Smooth muscle cell (in vitro differentiated cells): ENCODE measurements at regions not wholly inside any gene's neighbourhood (a gene's known extent, or its start where the extent isn't known, plus 50 kb on each side); places are given as distances from the start of the nearest gene placed in this dataset.

Experiments
- DNase-seq: peaks from one replicate; lab custom pipeline; 2025; ENCODE audit not compliant: unreplicated experiment; lab: John Stamatoyannopoulos, UW
- H2AFZ ChIP-seq: fragments of 200-600 bp; sonication (generic); 2 replicates; pipeline ENCODE4 v1.6.0; 2016; ENCODE audit warnings: antibody characterized with exemption, low read depth, mild to moderate bottlenecking
- H3F3A ChIP-seq: fragments of 200-600 bp; sonication (generic); 2 replicates; pipeline ENCODE4 v1.6.0; 2017; ENCODE audit warnings: antibody characterized with exemption, low read depth
- H3K27ac ChIP-seq: fragments of 200-600 bp; sonication (generic); 2 replicates; pipeline ENCODE4 v1.5.1; 2016; ENCODE audit warnings: low read depth, mild to moderate bottlenecking
- H3K27me3 ChIP-seq: fragments of 200-600 bp; sonication (generic); 2 replicates; pipeline ENCODE4 v1.6.1; 2016; ENCODE audit warnings: low read depth, mild to moderate bottlenecking
- H3K36me3 ChIP-seq: fragments of 200-600 bp; sonication (generic); 2 replicates; pipeline ENCODE4 v1.5.1; 2016; ENCODE audit warnings: low read depth
- H3K4me1 ChIP-seq: fragments of 200-600 bp; sonication (generic); 2 replicates; pipeline ENCODE4 v1.5.1; 2016; ENCODE audit warnings: low read depth
- H3K4me2 ChIP-seq: fragments of 200-600 bp; sonication (generic); 2 replicates; pipeline ENCODE4 v1.6.0; 2016; ENCODE audit warnings: mild to moderate bottlenecking
- H3K4me3 ChIP-seq: fragments of 200-600 bp; sonication (generic); 2 replicates; pipeline ENCODE4 v1.5.1; 2016; ENCODE audit warnings: mild to moderate bottlenecking
- H3K79me2 ChIP-seq: fragments of 200-600 bp; sonication (generic); 2 replicates; pipeline ENCODE4 v1.6.0; 2016; ENCODE audit warnings: low read depth, mild to moderate bottlenecking
- H3K9ac ChIP-seq: fragments of 200-600 bp; sonication (generic); 2 replicates; pipeline ENCODE4 v1.6.0; 2016; ENCODE audit warnings: low read depth
- H3K9me3 ChIP-seq: fragments of 200-600 bp; sonication (generic); replicated peaks from 2 replicates; pipeline ENCODE4 v1.5.1; 2016; ENCODE audit warnings: low read depth
- H4K20me1 ChIP-seq: fragments of 200-600 bp; sonication (generic); 2 replicates; pipeline ENCODE4 v1.6.0; 2016; ENCODE audit warnings: low read depth
- WGBS: methylation state at CpG from one replicate; pipeline ENCODE4 v1.1.7; 2016; ENCODE audit warnings: low lambda C conversion rate; 5-methylcytosine and 5-hydroxymethylcytosine counted together
- TF ChIP-seq, protein P1 (sequence below): fragments of 200-600 bp; sonication (generic); IDR thresholded peaks from 2 replicates; pipeline ENCODE4 v1.5.1; 2017; ENCODE audit warnings: borderline replicate concordance, mild to moderate bottlenecking, antibody characterized with exemption; ENCODE audit not compliant: insufficient read depth, poor library complexity, severe bottlenecking

DNA sequence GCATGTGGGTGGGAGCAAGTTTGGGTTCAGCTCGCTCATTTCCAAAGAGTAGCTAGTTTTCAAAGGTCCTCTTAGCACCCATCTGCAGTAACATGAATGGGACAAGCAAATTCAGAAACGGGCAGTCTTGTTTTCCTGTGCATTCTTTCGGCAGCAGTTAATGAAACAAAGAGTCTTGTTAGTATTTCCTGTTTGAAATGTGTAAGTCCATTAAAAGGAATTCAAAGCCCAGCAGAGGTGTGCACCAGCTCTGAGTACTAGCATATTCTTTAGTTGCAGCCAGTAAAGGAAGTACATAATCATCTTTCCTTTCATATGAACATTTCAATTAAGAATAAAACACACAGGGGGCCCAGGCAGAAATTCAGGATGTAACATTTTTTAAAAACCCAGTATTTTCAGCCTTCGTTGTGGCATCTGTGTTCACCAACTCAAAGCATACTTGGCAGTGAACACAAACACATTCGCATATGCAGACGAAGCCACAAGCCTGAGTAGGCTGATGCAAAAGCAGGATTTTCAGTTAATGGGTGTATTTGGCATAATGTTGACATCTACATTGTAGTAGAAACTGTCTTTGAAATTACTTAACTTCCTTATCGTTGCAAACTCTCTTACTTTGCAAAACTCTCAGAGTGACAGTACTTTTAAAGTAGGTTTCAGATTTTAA, 570.0 kb upstream of the FLRT2 start:
- H4K20me1 ChIP-seq: no peaks in the 10 kb centered on the region
- H3K27me3 ChIP-seq: no peaks in the 10 kb centered on the region
- no peaks in the 10 kb centered on the region for H3K36me3 ChIP-seq
- H3K79me2 ChIP-seq: no peaks in the 10 kb centered on the region
- DNase-seq: no peak
- TF ChIP-seq, protein P1, sequence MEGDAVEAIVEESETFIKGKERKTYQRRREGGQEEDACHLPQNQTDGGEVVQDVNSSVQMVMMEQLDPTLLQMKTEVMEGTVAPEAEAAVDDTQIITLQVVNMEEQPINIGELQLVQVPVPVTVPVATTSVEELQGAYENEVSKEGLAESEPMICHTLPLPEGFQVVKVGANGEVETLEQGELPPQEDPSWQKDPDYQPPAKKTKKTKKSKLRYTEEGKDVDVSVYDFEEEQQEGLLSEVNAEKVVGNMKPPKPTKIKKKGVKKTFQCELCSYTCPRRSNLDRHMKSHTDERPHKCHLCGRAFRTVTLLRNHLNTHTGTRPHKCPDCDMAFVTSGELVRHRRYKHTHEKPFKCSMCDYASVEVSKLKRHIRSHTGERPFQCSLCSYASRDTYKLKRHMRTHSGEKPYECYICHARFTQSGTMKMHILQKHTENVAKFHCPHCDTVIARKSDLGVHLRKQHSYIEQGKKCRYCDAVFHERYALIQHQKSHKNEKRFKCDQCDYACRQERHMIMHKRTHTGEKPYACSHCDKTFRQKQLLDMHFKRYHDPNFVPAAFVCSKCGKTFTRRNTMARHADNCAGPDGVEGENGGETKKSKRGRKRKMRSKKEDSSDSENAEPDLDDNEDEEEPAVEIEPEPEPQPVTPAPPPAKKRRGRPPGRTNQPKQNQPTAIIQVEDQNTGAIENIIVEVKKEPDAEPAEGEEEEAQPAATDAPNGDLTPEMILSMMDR: no peak
- no peak overlapping the region for H3K4me2 ChIP-seq
- H3K9ac ChIP-seq: no peak overlapping the region
- H3K9me3 ChIP-seq: no peaks in the 10 kb centered on the region
- no peaks in the 10 kb centered on the region for H3F3A ChIP-seq
- H2AFZ ChIP-seq: no peak overlapping the region
- no peaks in the 10 kb centered on the region for H3K4me1 ChIP-seq
- H3K27ac ChIP-seq: no peak overlapping the region
- H3K4me3 ChIP-seq: no peak overlapping the region
- WGBS: 68% methylated on average over 7 of the region's 7 CpGs

DNA sequence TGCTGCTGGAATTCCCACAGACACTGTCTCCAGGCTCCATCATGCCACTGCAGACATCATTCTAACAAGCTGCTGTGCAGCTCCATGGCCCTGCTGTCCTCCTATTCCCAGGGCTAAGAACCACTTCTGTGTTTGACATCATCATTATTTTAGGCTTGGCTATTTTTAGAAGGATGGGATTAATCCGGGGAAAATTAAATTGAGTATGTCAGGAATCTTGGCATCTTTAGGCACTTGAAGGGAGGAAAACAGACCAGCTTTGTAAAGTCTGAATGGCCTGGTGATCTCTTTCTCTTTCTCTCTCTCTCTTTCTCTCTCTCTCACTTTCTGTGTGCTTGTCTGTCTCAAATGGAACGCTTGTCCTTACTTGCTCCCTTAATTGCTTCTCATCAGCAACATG, 568.3 kb upstream of the FLRT2 start:
- no peaks in the 10 kb centered on the region for H3K4me1 ChIP-seq
- no peaks in the 10 kb centered on the region for H3K79me2 ChIP-seq
- H3K9me3 ChIP-seq: no peaks in the 10 kb centered on the region
- no peaks in the 10 kb centered on the region for H3F3A ChIP-seq
- H3K27ac ChIP-seq: no peak overlapping the region
- no peak overlapping the region for H2AFZ ChIP-seq
- TF ChIP-seq, protein P1: no peak
- no peak for DNase-seq
- 83% methylated on average over 2 of the region's 2 CpGs for WGBS
- H3K4me3 ChIP-seq: no peak overlapping the region
- H3K9ac ChIP-seq: no peak overlapping the region
- H3K27me3 ChIP-seq: no peaks in the 10 kb centered on the region
- H4K20me1 ChIP-seq: no peaks in the 10 kb centered on the region
- no peak overlapping the region for H3K4me2 ChIP-seq
- H3K36me3 ChIP-seq: no peaks in the 10 kb centered on the region

DNA sequence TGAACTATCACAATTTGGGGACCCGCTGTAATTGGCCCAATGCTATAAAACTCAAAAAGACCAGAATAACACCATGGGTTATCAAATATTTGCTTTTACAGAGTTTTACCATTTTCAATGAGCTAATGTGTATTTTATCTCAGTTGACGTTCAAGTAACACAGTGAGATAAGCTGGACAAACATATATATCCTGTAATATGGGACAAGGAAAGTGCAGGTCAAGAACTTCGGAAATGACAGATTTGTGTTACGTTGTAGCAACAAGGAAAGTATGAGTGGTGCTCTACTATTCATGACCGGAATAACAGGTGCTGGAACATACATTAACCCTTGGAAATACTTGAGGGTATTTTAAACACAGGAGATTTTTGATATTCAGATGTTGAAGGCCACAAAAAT, 566.4 kb upstream of the FLRT2 start:
- H3F3A ChIP-seq: no peaks in the 10 kb centered on the region
- H3K4me3 ChIP-seq: no peak overlapping the region
- no peak overlapping the region for H2AFZ ChIP-seq
- H3K79me2 ChIP-seq: no peaks in the 10 kb centered on the region
- H3K4me2 ChIP-seq: no peak overlapping the region
- no peaks in the 10 kb centered on the region for H3K27me3 ChIP-seq
- H3K36me3 ChIP-seq: no peaks in the 10 kb centered on the region
- WGBS: 93% methylated on average over 5 of the region's 5 CpGs
- H3K9ac ChIP-seq: no peak overlapping the region
- no peaks in the 10 kb centered on the region for H3K9me3 ChIP-seq
- no peak for DNase-seq
- no peaks in the 10 kb centered on the region for H3K4me1 ChIP-seq
- H3K27ac ChIP-seq: no peak overlapping the region
- TF ChIP-seq, protein P1: no peak
- no peaks in the 10 kb centered on the region for H4K20me1 ChIP-seq

DNA sequence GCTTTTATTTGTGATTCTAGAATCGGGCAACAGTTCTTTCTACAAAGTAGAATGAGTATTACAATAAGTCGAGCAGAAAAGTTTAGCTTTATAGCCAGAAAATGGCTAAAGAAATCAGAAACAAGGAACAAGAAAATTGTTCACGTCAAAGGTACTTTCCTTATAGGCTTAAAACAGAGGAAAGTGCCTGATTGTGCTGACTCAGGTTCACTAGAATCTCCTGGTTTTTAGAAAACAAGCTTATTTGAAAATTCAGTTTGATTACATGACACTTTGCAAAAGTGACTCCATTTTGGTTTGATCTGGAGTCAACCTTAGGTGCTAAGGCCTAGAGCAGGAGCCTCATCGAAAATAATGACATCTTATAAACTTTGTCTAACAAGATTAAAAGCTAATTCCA, 564.7 kb upstream of the FLRT2 start:
- H3K79me2 ChIP-seq: no peaks in the 10 kb centered on the region
- H4K20me1 ChIP-seq: no peaks in the 10 kb centered on the region
- H3F3A ChIP-seq: no peaks in the 10 kb centered on the region
- H3K4me1 ChIP-seq: no peaks in the 10 kb centered on the region
- no peak overlapping the region for H3K27ac ChIP-seq
- H2AFZ ChIP-seq: no peak overlapping the region
- WGBS: 91% methylated on average over 4 of the region's 4 CpGs
- H3K9me3 ChIP-seq: no peaks in the 10 kb centered on the region
- H3K36me3 ChIP-seq: no peaks in the 10 kb centered on the region
- no peak for DNase-seq
- no peak overlapping the region for H3K9ac ChIP-seq
- no peak overlapping the region for H3K4me2 ChIP-seq
- TF ChIP-seq, protein P1: no peak
- no peaks in the 10 kb centered on the region for H3K27me3 ChIP-seq
- H3K4me3 ChIP-seq: no peak overlapping the region
